Tibial artery (tissue), 4 donors: ENCODE measurements at regions not wholly inside any gene's neighbourhood (a gene's known extent, or its start where the extent isn't known, plus 50 kb on each side); places are given as distances from the start of the nearest gene placed in this dataset.

Experiments used
- DNase-seq, 2 donors: peaks; one replicate each; pipeline ENCODE4 v3.0.0-alpha.2; 2019
- H3K27ac ChIP-seq, 2 donors: fragments of 200-600 bp; sonication (generic) in 1 of 2; 1 replicate in 1 of 2; 2 replicates in 1 of 2; pipeline ENCODE4 v1.5.1; 2018 to 2019; ENCODE audit warnings: mild to moderate bottlenecking in 1 of 2
- H3K27me3 ChIP-seq, 2 donors: fragments of 200-600 bp; sonication (generic) in 1 of 2; one replicate each; pipeline versions ENCODE4 v1.5.1 to v1.6.0; 2016 to 2019
- H3K36me3 ChIP-seq, 3 donors: fragments of 200-600 bp; sonication (generic) in 2 of 3; one replicate each; pipeline ENCODE4 v1.5.1; 2016 to 2019; ENCODE audit warnings: mild to moderate bottlenecking in 2 of 3
- H3K4me1 ChIP-seq, 4 donors: fragments of 200-600 bp; sonication (generic) in 2 of 4; 1 replicate in 3 of 4; 2 replicates in 1 of 4; pipeline ENCODE4 v1.5.1; 2016 to 2019
- H3K4me3 ChIP-seq, 2 donors: fragments of 200-600 bp; sonication (generic) in 1 of 2; 1 replicate in 1 of 2; 2 replicates in 1 of 2; pipeline ENCODE4 v1.5.1; 2018 to 2019; ENCODE audit warnings: mild to moderate bottlenecking in 2 of 2
- H3K9me3 ChIP-seq, 3 donors: fragments of 200-600 bp; sonication (generic) in 1 of 3; one replicate each; pipeline ENCODE4 v1.5.1; 2016 to 2019
- CTCF ChIP-seq, 2 experiments: fragments of 200-600 bp in 1 of 2; fragments of 450-650 bp in 1 of 2; IDR thresholded peaks; one replicate each; pipeline ENCODE4 v1.5.1; 2017 to 2019; ENCODE audit warnings: antibody characterized with exemption in 2 of 2, mild to moderate bottlenecking in 1 of 2, moderate library complexity in 1 of 2
- intact Hi-C: fragments of 100-400 bp; cut with DNase I; formaldehyde crosslinking; loops from one replicate; pipeline ENCODE4 v1.15.0; 2023; ENCODE audit warnings: low total_unique reads

- TF ChIP-seq CTCF (IDR thresholded peaks at IDR 0.05) = no peak
- H3K27me3 ChIP-seq = no peaks in the 10 kb centered on the region
- no peak for DNase-seq
- no peaks in the 10 kb centered on the region for H3K9me3 ChIP-seq
- H3K4me3 ChIP-seq = no peak overlapping the region
- no peak overlapping the region for H3K27ac ChIP-seq
- intact Hi-C loops = loop anchor here (10.0 kb wide), 1 partner anchor 390 kb away; no protein-coding TSS in a partner anchor
- no peaks in the 10 kb centered on the region for H3K4me1 ChIP-seq
- no peaks in the 10 kb centered on the region for H3K36me3 ChIP-seq
Observed at GRCh38 chrX:39144323-39144722, 343.1 kb downstream of the MID1IP1 start.

GRCh38 chrX:39144956-39145355 lies 343.7 kb downstream of the MID1IP1 start:
- peaks cover 0 to 4% (median 0%) of the 10 kb centered on the region in 4 donors for H3K4me1 ChIP-seq
- H3K4me3 ChIP-seq = no peak overlapping the region
- DNase-seq = no peak
- no peak for TF ChIP-seq CTCF (IDR thresholded peaks at IDR 0.05)
- intact Hi-C loops = loop anchor here (10.0 kb wide), 1 partner anchor 390 kb away; no protein-coding TSS in a partner anchor
- no peaks in the 10 kb centered on the region for H3K27me3 ChIP-seq
- no peaks in the 10 kb centered on the region for H3K36me3 ChIP-seq
- H3K9me3 ChIP-seq = no peaks in the 10 kb centered on the region
- H3K27ac ChIP-seq = no peak overlapping the region

GRCh38 chrX:39145859-39146258 lies 344.6 kb downstream of the MID1IP1 start:
- intact Hi-C loops = loop anchor here (10.0 kb wide), 1 partner anchor 391 kb away; no protein-coding TSS in a partner anchor

GRCh38 chrX:39149761-39150160 lies 348.5 kb downstream of the MID1IP1 start:
- peaks cover 0 to 5% (median 0%) of the 10 kb centered on the region in 4 donors for H3K4me1 ChIP-seq
- DNase-seq = peak; percentile 78 to 82
- TF ChIP-seq CTCF (IDR thresholded peaks at IDR 0.05) = peak; percentile 63 to 66
- intact Hi-C loops = loop anchor here (10.0 kb wide), 1 partner anchor 395 kb away; no protein-coding TSS in a partner anchor
- no peaks in the 10 kb centered on the region for H3K27me3 ChIP-seq
- H3K27ac ChIP-seq = no peak overlapping the region
- no peaks in the 10 kb centered on the region for H3K9me3 ChIP-seq
- H3K4me3 ChIP-seq = no peak overlapping the region
- no peaks in the 10 kb centered on the region for H3K36me3 ChIP-seq

More at GRCh38 chrX:39145859-39146258, 344.6 kb downstream of the MID1IP1 start:
- H3K27ac ChIP-seq = no peak overlapping the region
- no peaks in the 10 kb centered on the region for H3K27me3 ChIP-seq
- TF ChIP-seq CTCF (IDR thresholded peaks at IDR 0.05) = no peak
- H3K4me3 ChIP-seq = no peak overlapping the region
- no peaks in the 10 kb centered on the region for H3K36me3 ChIP-seq
- DNase-seq = no peak
- H3K4me1 ChIP-seq = peaks cover 0 to 5% (median 0%) of the 10 kb centered on the region in 4 donors
- H3K9me3 ChIP-seq = no peaks in the 10 kb centered on the region

GRCh38 chrX:39150220-39150619 lies 349.0 kb downstream of the MID1IP1 start:
- no peak for TF ChIP-seq CTCF (IDR thresholded peaks at IDR 0.05)
- Histone ChIP-seq H3K4me1 (peaks cover 0 to 5% (median 0%) of the 10 kb centered on the region in 4 donors), H3K9me3 (no peaks in the 10 kb centered on the region), H3K27me3 (no peaks in the 10 kb centered on the region), H3K4me3 (no peak overlapping the region), H3K27ac (no peak overlapping the region), H3K36me3 (no peaks in the 10 kb centered on the region)
- intact Hi-C loops = no loop called here
- no peak for DNase-seq

- no peaks in the 10 kb centered on the region for H3K27me3 ChIP-seq
- TF ChIP-seq CTCF (IDR thresholded peaks at IDR 0.05) = no peak
- no peak overlapping the region for H3K27ac ChIP-seq
- no peaks in the 10 kb centered on the region for H3K9me3 ChIP-seq
- no peak for DNase-seq
- H3K4me3 ChIP-seq = no peak overlapping the region
- H3K4me1 ChIP-seq = peaks cover 0 to 5% (median 0%) of the 10 kb centered on the region in 4 donors
- intact Hi-C loops = no loop called here
- H3K36me3 ChIP-seq = no peaks in the 10 kb centered on the region
Observed at GRCh38 chrX:39150621-39151020, 349.4 kb downstream of the MID1IP1 start.
